HepG2 (cell line): ENCODE measurements at regions not wholly inside any gene's neighbourhood (a gene's known extent, or its start where the extent isn't known, plus 50 kb on each side); places are given as distances from the start of the nearest gene placed in this dataset.

Source experiments
- ATAC-seq: fragments of 200-7000 bp; cut with Tn5 transposase; 3 replicates; pipeline ENCODE4 v1.9.1; 2020; ENCODE audit warnings: mild to moderate bottlenecking, moderate library complexity
- BruUV-seq: library from RNA; stranded (reverse); fragments of 400-500 nt; replicated peaks from 2 replicates; lab custom pipeline; 2021; lab: Mats Ljungman, UMichigan
- CTCF ChIA-PET: fragments of 300-600 bp; formaldehyde crosslinking; extraction: SDS; loops from one replicate; lab custom pipeline; 2021; ENCODE audit warnings: low total read pairs, inconsistent platforms, low intra/inter-chr PET ratio; lab: Yijun Ruan, JAX
- POLR2A ChIA-PET: fragments of 350-600 bp; sonication (Branson Sonifier 250); formaldehyde crosslinking; loops from one replicate; lab custom pipeline; 2020; ENCODE audit warnings: antibody characterized with exemption, inconsistent platforms; lab: Yijun Ruan, JAX
- DNase-seq: peaks from one replicate; pipeline ENCODE4 v3.0.0-alpha.2; 2015; ENCODE audit warnings: low spot score
- FAIRE-seq: peaks from 3 replicates; lab custom pipeline; 2011; peaks lifted over from hg19 to GRCh38; lab: Jason Lieb, UNC
- H2AFZ ChIP-seq: one replicate; pipeline ENCODE4 v1.6.1; 2011; ENCODE audit warnings: low read length, inconsistent platforms
- H3K27ac ChIP-seq: fragments of 300-600 bp; 3 replicates; pipeline ENCODE4 v1.8.0; 2011; ENCODE audit warnings: mixed run types, mild to moderate bottlenecking, mixed read lengths, low read length, inconsistent platforms; ENCODE audit not compliant: insufficient read depth; ENCODE audit errors: extremely low read length
- H3K27me3 ChIP-seq, 2 experiments: fragments of 200-600 bp in 1 of 2; 2 replicates in 1 of 2; 3 replicates in 1 of 2; pipeline versions ENCODE4 v1.6.0 to v1.8.0; 2011; ENCODE audit warnings: low read length in 2 of 2, mild to moderate bottlenecking in 2 of 2, moderate library complexity in 2 of 2, inconsistent platforms in 1 of 2; ENCODE audit not compliant: insufficient read depth in 2 of 2, control insufficient read depth in 1 of 2
- H3K36me3 ChIP-seq, 2 experiments: fragments of 200-600 bp in 1 of 2; replicated peaks in 1 of 2; 2 replicates in 1 of 2; 3 replicates in 1 of 2; pipeline versions ENCODE4 v1.5.1 to v1.8.0; 2011; ENCODE audit warnings: low read length in 2 of 2, inconsistent platforms in 1 of 2; ENCODE audit not compliant: insufficient read depth in 2 of 2, control insufficient read depth in 1 of 2
- H3K4me1 ChIP-seq: 2 replicates; pipeline ENCODE4 v1.5.1; 2012; ENCODE audit warnings: low read length, inconsistent platforms; ENCODE audit not compliant: insufficient read depth
- H3K4me2 ChIP-seq: 2 replicates; pipeline ENCODE4 v1.6.0; 2011; ENCODE audit warnings: low read depth, low read length, inconsistent platforms
- H3K4me3 ChIP-seq, 3 experiments: fragments of 200-600 bp in 1 of 3; sonication (generic), shearing (Covaris generic) in 1 of 3; replicated peaks in 1 of 3; 2 replicates each; pipeline ENCODE4 v1.5.1; 2011 to 2016; ENCODE audit warnings: low read length in 3 of 3, inconsistent platforms in 2 of 3, low read depth in 2 of 3, mild to moderate bottlenecking in 2 of 3, control low read depth in 1 of 3, mixed read lengths in 1 of 3; ENCODE audit not compliant: insufficient read depth in 1 of 3
- H3K79me2 ChIP-seq: one replicate; pipeline ENCODE4 v1.6.1; 2011; ENCODE audit warnings: low read length, inconsistent platforms; ENCODE audit not compliant: insufficient read depth
- H3K9ac ChIP-seq: 2 replicates; pipeline ENCODE4 v1.6.0; 2011; ENCODE audit warnings: mild to moderate bottlenecking, low read depth, low read length, inconsistent platforms; ENCODE audit not compliant: insufficient read depth
- H3K9me3 ChIP-seq: 2 replicates; pipeline ENCODE4 v1.5.1; 2012; ENCODE audit warnings: mild to moderate bottlenecking, low read length
- H4K20me1 ChIP-seq: 2 replicates; pipeline ENCODE4 v1.6.0; 2011; ENCODE audit warnings: inconsistent platforms, mild to moderate bottlenecking, low read length, moderate library complexity; ENCODE audit not compliant: insufficient read depth
- JARID2 ChIP-seq: sonication (generic); formaldehyde crosslinking; IDR thresholded peaks from 2 replicates; pipeline ENCODE4 v1.8.1; 2023; ENCODE audit warnings: missing genetic modification reagents, inconsistent platforms; ENCODE audit not compliant: insufficient replicate concordance
- ZBTB42 ChIP-seq: sonication (generic); formaldehyde crosslinking; IDR thresholded peaks from 2 replicates; pipeline ENCODE4 v1.5.0; 2020; ENCODE audit warnings: mild to moderate bottlenecking, missing genetic modification reagents
- ZBTB8A ChIP-seq: sonication (generic); formaldehyde crosslinking; IDR thresholded peaks from 2 replicates; pipeline ENCODE4 v1.4.0; 2020; ENCODE audit warnings: mild to moderate bottlenecking, low read depth, missing genetic modification reagents, borderline replicate concordance
- ZNF256 ChIP-seq: sonication (generic); formaldehyde crosslinking; conservative IDR thresholded peaks from 2 replicates; pipeline ENCODE4 v1.4.0; 2020; ENCODE audit warnings: missing genetic modification reagents
- WGBS: methylation state at CpG from one replicate; pipeline ENCODE4 v1.1.6; 2017; ENCODE audit warnings: low lambda C conversion rate; 5-methylcytosine and 5-hydroxymethylcytosine counted together
- in situ Hi-C: cut with HindIII; loops from 2 replicates; pipeline ENCODE4 v1.10.0; 2017; ENCODE audit warnings: low pct_unique_long_range_greater_than_20kb; ENCODE audit not compliant: extremely low pct_ligation_motif_present
- intact Hi-C: fragments of 100-400 bp; cut with micrococcal nuclease; formaldehyde crosslinking; loops from one replicate; pipeline ENCODE4 v1.10.0; 2022; ENCODE audit not compliant: unreplicated experiment
- TF ChIP-seq, protein P1 (sequence below): fragments of 450-650 bp; IDR thresholded peaks from 2 replicates; pipeline ENCODE4 v1.6.1; 2016
- TF ChIP-seq, protein P2 (sequence below): sonication (generic); formaldehyde crosslinking; IDR thresholded peaks from 2 replicates; pipeline ENCODE4 v1.4.0; 2020; ENCODE audit warnings: mild to moderate bottlenecking, missing genetic modification reagents
- TF ChIP-seq, protein P3 (sequence below): sonication (generic); formaldehyde crosslinking; IDR thresholded peaks from 2 replicates; pipeline ENCODE4 v1.4.0; 2020; ENCODE audit warnings: missing genetic modification reagents

DNA sequence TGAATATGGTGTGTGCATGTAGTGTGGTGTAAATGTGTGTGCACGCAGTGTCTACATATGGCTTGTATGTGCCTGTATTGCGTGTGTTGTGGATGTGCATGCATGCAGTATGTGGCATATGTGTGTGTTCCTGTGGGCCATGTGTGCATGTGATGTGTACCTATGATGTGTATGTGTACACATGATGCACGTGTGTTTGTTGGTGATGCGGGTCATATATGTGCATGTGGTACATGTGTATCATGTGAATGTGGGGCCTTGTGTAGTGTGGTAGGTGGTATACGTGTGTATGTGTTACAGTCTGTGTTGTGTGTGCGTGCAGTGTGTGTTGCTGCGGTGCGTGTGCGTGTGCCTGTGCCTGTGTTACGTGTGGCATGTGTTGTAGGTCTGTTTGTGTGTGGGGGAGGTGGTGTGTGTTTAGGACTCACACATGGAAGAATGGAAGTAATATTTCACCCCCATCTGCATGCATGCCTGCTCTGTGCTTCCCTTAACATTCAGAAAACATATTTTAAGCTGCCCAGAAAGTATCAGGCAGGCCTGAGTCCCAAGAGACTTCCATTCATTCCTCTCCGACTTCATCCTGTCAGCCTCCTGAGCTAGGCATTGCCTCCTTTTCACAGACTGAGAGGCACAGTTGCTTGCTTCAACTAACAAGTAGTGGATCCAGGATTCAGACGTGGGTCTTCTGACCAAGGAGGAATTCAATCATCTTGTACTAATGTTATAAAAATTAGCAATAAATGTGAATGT is 55.4 kb upstream of the RUFY1 start:
- in situ Hi-C loops, result loop anchor here (5.0 kb wide), 1 partner anchor 328 kb away; no protein-coding TSS in a partner anchor
- Histone ChIP-seq H3K27ac (no peak overlapping the region), H3K9ac (no peak overlapping the region), H3K27me3 (peaks cover 3 to 39% of the 10 kb centered on the region in 2 experiments; a peak in 4 of 5 replicates), H3K9me3 (no peaks in the 10 kb centered on the region), H3K36me3 (no peaks in the 10 kb centered on the region), H3K4me2 (no peak overlapping the region), H3K79me2 (no peaks in the 10 kb centered on the region), H2AFZ (no peak overlapping the region), H3K4me3 (no peak overlapping the region), H3K4me1 (peaks cover 7% of the 10 kb centered on the region), H4K20me1 (no peaks in the 10 kb centered on the region)
- intact Hi-C loops, result loop anchor here (5.0 kb wide), 1 partner anchor 218 kb away; no protein-coding TSS in a partner anchor
- TF ChIP-seq, protein P1, sequence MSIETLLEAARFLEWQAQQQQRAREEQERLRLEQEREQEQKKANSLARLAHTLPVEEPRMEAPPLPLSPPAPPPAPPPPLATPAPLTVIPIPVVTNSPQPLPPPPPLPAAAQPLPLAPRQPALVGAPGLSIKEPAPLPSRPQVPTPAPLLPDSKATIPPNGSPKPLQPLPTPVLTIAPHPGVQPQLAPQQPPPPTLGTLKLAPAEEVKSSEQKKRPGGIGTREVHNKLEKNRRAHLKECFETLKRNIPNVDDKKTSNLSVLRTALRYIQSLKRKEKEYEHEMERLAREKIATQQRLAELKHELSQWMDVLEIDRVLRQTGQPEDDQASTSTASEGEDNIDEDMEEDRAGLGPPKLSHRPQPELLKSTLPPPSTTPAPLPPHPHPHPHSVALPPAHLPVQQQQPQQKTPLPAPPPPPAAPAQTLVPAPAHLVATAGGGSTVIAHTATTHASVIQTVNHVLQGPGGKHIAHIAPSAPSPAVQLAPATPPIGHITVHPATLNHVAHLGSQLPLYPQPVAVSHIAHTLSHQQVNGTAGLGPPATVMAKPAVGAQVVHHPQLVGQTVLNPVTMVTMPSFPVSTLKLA, result peak; percentile 81
- TF ChIP-seq, protein P2, sequence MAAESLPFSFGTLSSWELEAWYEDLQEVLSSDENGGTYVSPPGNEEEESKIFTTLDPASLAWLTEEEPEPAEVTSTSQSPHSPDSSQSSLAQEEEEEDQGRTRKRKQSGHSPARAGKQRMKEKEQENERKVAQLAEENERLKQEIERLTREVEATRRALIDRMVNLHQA (CRISPR knock-in tag), result no peak
- DNase-seq (no peak), ATAC-seq (no peak), FAIRE-seq (no peak)
- ChIA-PET POLR2A (no interaction called here), CTCF (interaction anchor here (1.1 to 1.8 kb wide), 3 partner anchors 328 to 701 kb away, joined by 3 to 13 read pairs (median 4); no protein-coding TSS in a partner anchor)
- 58% methylated on average over 11 of the region's 12 CpGs for WGBS
- BruUV-seq, result no TSS peak

DNA sequence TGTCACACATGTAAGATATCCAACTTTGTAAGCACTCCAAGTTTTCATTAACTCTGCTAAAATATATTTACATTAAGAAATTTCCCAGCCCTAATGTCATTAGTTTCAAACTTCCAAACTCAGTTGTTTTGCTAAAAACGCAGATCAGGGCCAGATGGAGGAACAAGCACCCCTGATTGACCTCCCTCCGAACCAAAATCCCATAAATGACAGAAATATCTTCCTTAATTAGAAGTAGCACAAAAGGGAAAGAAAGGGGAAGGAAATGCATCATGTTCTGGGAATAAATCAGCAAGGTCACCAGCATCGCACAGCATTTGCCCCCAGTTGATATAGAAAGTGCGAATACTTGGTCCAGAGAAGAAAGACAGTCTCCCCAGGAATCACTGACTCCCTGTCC is 61.4 kb upstream of the RUFY1 start:
- no peak overlapping the region for H3K27ac ChIP-seq
- CTCF ChIA-PET, result no interaction called here
- DNase-seq (no peak), FAIRE-seq (no peak), ATAC-seq (no peak)
- no peaks in the 10 kb centered on the region for H3K4me1 ChIP-seq
- 29% methylated on average over 4 of the region's 4 CpGs for WGBS
- H3K4me2 ChIP-seq, result no peak overlapping the region
- intact Hi-C loops, result no loop called here
- in situ Hi-C loops, result no loop called here
- POLR2A ChIA-PET, result no interaction called here
- BruUV-seq, result no TSS peak
- H2AFZ ChIP-seq, result no peak overlapping the region
- H4K20me1 ChIP-seq, result no peaks in the 10 kb centered on the region
- no peak overlapping the region for H3K9ac ChIP-seq
- H3K27me3 ChIP-seq, result peaks cover 2 to 30% of the 10 kb centered on the region in 2 experiments; a peak in 2 of 5 replicates
- H3K79me2 ChIP-seq, result no peaks in the 10 kb centered on the region
- H3K36me3 ChIP-seq, result no peaks in the 10 kb centered on the region
- H3K4me3 ChIP-seq, result no peak overlapping the region
- H3K9me3 ChIP-seq, result no peaks in the 10 kb centered on the region
- TF ChIP-seq ZBTB8A (CRISPR knock-in tag), result no peak
- no peak for TF ChIP-seq ZBTB42 (CRISPR knock-in tag)
- no peak for TF ChIP-seq JARID2 (CRISPR knock-in tag)
- TF ChIP-seq, protein P3, sequence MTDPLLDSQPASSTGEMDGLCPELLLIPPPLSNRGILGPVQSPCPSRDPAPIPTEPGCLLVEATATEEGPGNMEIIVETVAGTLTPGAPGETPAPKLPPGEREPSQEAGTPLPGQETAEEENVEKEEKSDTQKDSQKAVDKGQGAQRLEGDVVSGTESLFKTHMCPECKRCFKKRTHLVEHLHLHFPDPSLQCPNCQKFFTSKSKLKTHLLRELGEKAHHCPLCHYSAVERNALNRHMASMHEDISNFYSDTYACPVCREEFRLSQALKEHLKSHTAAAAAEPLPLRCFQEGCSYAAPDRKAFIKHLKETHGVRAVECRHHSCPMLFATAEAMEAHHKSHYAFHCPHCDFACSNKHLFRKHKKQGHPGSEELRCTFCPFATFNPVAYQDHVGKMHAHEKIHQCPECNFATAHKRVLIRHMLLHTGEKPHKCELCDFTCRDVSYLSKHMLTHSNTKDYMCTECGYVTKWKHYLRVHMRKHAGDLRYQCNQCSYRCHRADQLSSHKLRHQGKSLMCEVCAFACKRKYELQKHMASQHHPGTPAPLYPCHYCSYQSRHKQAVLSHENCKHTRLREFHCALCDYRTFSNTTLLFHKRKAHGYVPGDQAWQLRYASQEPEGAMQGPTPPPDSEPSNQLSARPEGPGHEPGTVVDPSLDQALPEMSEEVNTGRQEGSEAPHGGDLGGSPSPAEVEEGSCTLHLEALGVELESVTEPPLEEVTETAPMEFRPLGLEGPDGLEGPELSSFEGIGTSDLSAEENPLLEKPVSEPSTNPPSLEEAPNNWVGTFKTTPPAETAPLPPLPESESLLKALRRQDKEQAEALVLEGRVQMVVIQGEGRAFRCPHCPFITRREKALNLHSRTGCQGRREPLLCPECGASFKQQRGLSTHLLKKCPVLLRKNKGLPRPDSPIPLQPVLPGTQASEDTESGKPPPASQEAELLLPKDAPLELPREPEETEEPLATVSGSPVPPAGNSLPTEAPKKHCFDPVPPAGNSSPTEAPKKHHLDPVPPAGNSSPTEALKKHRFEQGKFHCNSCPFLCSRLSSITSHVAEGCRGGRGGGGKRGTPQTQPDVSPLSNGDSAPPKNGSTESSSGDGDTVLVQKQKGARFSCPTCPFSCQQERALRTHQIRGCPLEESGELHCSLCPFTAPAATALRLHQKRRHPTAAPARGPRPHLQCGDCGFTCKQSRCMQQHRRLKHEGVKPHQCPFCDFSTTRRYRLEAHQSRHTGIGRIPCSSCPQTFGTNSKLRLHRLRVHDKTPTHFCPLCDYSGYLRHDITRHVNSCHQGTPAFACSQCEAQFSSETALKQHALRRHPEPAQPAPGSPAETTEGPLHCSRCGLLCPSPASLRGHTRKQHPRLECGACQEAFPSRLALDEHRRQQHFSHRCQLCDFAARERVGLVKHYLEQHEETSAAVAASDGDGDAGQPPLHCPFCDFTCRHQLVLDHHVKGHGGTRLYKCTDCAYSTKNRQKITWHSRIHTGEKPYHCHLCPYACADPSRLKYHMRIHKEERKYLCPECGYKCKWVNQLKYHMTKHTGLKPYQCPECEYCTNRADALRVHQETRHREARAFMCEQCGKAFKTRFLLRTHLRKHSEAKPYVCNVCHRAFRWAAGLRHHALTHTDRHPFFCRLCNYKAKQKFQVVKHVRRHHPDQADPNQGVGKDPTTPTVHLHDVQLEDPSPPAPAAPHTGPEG, result no peak
- no peak for TF ChIP-seq ZNF256 (CRISPR knock-in tag)
